Bone marrow (tissue), 2 donors: ENCODE measurements at regions not wholly inside any gene's neighbourhood (a gene's known extent, or its start where the extent isn't known, plus 50 kb on each side); places are given as distances from the start of the nearest gene placed in this dataset.
"Not testable (repeated sequence)": the region's sequence is repeated elsewhere in the genome, so short reads cannot be mapped to it uniquely, and the experiment has no call there.

ENCODE experiments used
- DNase-seq, 2 donors: peaks; one replicate each; lab custom pipeline; 2025; lab: John Stamatoyannopoulos, UW

DNA sequence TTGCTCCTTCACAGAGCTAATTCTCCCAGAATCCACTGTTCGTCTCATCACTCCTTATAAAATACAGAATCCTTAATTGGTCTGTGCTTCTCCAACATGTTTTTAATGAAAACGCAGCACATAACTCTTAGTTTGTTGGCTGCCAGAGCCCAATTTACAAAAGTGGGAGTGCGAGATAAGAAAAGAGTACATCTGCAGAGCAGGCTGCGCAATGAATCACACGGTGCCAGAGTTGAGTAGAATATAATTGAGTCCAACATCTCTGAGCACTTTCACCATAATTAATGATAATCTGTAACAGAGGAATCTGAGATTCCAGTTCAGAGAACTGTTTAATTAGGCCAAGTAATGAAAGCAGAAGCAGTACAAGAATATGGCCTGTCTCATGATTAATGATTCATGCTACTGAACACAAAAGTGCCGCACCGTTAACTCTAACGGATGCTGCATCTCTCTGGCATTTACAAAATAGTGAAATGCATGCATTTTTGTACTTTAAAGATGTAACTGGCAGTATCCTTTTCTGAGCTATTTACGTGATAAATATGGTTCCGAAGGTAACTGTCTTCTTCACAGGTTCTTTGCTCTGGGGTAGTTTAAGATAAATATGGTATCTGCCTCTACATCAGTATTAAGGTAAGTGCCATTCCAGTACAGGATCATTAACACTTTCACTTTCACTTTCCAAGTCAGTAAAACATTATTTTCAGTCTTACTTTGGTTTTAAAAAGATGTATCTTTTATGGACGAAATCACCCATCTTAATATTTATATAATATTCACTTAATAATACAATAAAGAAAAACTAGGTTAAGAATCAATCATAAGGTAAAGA lies 785.6 kb downstream of the NR4A2 start:
- DNase-seq = no peak

DNA sequence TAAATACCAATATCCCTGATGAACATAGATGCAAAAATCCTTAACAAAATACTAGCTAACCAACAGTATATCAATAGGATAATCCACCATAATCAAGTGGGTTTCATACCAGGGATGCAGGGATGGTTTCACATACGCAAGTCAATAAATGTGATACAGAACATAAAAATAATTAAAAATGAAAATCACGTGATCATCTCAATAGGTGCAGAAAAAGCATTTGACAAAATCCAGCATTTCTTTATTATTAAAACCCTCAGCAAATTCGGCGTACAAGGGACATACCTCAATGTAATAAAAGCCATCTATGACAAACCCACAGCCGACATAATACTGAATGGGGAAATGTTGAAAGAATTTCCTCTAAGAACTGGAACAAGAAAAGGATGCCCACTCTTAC lies 793.5 kb downstream of the NR4A2 start:
- DNase-seq = not testable (repeated sequence)

DNA sequence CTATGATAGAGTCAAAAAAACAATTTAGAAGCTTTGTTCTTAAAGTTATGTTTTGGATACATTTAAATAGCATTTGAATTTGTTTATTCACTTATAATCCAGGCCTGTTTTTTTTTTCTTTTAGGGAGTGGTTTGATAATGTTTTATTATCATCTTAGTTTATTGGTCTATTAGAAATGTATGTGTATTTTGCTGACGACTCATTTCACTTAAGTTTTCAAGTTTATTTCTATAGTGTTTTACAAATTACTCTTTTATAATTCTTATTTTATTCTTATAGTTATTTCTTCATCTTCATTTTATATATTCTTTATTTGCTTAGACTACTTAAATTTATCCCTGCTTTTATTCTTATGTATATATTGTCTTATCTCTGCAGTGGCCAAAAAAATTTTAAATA lies 804.5 kb downstream of the NR4A2 start:
- no peak for DNase-seq

GRCh38 chr2:155525199-155525598 lies 807.3 kb downstream of the NR4A2 start:
- DNase-seq = no peak

DNA sequence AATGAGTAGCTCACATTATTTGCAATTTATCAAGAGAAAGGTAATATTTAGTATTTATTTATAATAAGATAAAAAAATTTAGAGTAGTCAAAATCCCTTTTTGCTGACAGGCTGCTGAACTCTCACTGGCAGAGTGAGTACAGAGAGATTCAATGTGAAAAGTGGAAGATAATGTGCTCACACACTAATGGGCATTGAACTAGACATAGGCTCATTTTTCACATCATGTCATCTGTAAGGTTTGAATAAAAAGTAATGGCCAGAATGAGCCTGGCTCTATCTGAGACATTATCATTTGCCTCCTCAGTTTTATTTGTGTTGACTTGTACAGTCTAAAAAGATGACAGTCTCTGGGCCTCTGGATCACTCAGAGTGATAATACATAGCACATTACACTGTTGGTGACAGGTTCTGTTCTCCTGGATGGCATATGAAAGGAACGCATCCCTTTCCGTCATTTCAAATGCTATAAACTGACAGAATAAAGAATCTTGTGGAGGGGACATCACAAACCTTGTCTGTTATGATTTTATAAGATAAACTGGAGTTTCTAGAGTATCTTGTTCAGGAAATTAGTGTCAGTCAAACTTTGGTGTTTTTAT lies 812.9 kb downstream of the NR4A2 start:
- DNase-seq = no peak

DNA sequence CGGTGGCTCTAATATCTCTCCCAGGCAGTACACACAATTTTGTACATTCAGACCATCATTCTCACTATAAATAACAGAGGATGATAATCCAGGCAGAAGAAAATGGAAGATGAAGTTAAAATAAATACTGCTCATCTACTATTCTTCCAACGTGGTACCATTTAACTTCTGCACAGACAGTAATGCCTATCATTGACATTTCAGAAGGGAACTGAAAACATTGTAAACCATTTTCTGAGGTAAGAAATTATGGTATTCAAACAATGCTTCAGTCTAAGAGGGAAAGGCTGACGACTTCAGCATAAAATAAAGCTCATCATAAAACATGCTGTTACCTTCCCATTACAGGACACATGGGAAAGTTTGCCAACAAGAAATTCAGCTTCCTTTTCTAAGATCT lies 814.4 kb downstream of the NR4A2 start:
- DNase-seq = no peak

GRCh38 chr2:155517362-155517761 lies 815.2 kb downstream of the NR4A2 start:
- DNase-seq = no peak

DNA sequence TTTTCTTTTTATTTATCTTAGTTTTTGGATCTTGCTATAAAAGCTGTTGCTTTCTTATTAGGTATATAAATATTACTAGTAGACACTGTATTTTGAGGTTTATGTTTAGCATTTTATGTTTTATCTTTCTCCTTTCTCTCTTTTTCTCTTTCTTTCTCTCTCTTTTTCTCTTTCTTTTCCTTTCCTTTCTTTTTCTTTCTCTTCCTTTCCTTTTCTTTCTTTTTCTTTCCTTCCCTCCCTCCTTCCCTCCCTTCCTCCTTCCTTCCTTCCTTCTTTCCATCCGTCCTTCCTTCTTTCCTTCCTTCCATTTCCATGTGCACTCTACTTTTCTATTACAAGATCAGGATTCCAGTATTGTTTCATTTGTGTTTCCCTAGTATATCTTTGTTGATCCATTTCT lies 814.8 kb downstream of the KCNJ3 start:
- DNase-seq = no peak

GRCh38 chr2:155502766-155503165 lies 804.3 kb downstream of the KCNJ3 start:
- DNase-seq = no peak

DNA sequence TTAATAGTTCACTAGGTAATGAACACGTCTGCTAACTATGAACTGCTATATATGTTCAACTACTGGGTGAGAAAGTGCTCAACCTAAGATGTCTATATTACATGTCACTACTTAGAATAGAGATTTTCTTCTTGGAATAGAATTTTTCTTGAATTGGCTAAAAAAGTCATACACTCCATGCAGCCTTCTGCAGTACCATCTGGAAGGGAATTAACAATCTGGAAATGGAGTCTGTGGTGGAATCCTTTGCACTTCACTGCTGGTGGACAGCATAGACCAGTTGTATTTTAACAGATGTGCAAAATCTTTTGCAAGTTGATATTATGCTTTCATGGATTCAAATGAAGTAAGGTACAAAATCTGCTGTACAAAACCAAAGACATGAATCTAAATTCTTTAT lies 799.6 kb downstream of the KCNJ3 start:
- no peak for DNase-seq

GRCh38 chr2:155494744-155495143 lies 796.2 kb downstream of the KCNJ3 start:
- DNase-seq = no peak

- no peak for DNase-seq
Measured at GRCh38 chr2:155485141-155485842, 786.8 kb downstream of the KCNJ3 start.

GRCh38 chr2:155481141-155481540 lies 782.6 kb downstream of the KCNJ3 start:
- DNase-seq = no peak

DNA sequence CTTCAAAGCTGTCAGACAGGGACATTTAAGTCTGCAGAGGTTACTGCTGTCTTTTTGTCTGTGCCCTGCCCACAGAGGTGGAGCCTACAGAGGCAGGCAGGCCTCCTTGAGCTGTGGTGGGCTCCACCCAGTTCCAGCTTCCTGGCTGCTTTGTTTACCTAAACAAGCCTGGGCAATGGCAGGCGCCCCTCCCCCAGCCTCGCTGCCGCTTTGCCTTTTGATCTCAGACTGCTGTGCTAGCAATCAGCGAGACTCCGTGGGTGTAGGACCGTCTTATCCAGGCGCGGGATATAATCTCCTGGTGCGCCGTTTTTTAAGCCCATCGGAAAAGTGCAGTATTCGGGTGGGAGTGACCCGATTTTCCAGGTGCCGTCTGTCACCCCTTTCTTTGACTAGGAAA lies 773.5 kb downstream of the KCNJ3 start:
- not testable (repeated sequence) for DNase-seq

- no peak for DNase-seq
Measured at GRCh38 chr2:155456222-155456621, 757.7 kb downstream of the KCNJ3 start.

DNA sequence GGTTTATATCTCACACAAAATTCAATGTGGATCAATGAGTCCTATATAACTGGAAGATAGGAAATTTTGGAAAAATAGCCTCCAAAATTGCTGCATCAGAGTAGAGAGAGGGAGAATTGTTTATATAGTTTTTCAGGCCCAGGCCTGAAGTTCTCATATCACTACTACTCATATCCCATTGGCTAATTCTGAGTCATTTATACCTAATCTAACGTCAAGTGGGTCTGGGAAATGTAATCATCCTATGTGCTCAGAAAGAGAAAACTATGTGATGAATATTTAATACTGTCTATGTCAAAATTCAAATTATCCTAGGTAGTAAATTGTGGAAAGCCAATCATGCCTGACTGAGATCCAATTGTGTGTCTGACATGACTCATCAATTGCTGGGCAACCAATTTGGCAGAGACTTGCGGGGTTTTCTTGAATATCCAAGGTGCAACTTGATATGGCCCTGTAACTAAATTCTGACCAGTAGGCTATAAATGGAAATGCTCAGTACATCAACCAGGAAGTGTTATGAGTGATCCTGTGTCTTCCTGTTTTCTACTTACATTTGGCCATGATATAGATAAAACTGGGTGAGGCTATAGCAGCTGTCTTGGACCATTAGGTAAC lies 744.4 kb downstream of the KCNJ3 start:
- no peak for DNase-seq

DNA sequence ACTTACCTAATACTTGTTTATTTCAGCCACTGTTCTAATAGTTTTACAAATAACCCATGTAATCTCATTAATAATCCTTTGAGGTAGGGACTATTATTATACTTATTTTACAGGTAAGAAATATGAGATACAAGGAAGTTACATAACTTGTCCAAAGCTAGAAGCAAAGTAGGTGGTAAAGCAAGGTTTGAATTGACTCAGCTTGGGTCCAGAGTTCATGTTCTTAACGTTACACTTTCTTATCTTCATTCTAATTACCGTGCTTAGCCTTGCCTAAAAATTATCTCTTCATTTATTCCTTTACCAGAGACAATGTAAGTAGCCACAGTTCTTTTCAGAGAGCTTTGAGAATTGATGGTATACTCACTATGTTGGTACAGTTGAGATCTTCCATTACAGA lies 743.6 kb downstream of the KCNJ3 start:
- no peak for DNase-seq

DNA sequence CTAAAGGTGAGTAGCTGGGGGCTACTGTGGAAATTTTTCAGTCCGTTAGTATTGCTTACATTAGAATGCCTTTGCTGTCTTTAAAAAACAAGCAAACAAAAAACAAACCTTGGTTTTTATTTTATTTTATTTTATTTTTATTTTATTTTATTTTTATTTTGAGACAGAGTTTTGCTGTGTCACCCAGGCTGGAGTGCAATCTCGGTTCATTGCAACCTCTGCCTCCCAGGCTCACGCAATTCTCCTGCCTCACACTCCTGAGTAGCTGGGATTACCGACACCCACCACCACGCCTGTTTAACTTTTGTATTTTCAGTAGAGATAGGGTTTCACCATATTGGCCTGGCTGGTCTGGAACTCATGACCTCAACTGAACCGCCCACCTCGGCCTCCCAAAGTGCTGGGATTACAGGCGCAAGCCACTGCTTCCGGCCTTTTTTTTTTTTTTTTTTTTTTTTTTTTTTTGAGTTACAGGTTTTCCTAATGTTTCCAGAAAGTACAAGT lies 732.6 kb downstream of the KCNJ3 start:
- DNase-seq = no peak

- no peak for DNase-seq
Measured at GRCh38 chr2:155427470-155427869, 729.0 kb downstream of the KCNJ3 start.

- DNase-seq = no peak
Measured at GRCh38 chr2:155424518-155424917, 726.0 kb downstream of the KCNJ3 start.

DNA sequence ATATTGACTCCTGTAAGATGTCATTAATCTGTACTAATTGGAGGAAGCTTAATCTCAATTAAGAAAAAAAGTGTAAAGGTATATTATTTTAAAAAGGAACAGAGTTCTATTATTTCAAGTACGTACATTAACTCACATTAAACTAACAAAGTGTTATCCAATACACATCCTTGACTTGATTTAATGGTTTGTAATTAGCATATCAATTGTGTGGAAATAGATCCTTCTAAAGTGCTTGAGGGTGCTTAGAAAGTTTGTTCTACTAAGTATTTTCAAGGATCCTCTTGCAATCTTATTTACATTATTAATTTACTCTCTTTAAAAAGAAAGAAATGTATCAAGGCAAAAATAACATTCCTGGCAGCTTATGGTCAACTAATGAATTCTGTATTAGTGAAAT lies 720.3 kb downstream of the KCNJ3 start:
- no peak for DNase-seq

DNA sequence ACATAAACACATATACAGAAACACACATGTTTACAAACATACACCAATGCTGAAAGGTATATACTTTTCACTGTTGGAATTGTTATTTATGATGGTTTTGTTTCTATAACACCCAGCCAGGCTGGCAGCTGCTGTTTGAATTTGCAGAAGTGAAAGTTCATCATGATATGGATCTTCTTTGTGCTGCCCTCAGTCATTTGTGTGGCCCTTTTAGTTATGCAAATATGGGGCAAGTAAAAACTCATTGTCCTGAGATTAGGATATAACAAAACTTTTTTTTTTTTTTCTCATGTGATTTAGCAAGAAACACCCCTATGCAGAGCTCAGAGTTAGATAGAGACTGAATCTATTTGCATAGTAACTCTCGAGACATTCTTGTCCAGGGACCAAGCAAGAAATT lies 714.1 kb downstream of the KCNJ3 start:
- DNase-seq = no peak
